NCI-H345 treated with DMSO at 0.1 percent for 48 hours (cell line): ENCODE measurements at regions not wholly inside any gene's neighbourhood (a gene's known extent, or its start where the extent isn't known, plus 50 kb on each side); places are given as distances from the start of the nearest gene placed in this dataset.

Source experiments
- DNase-seq: peaks from one replicate; lab custom pipeline; 2025; ENCODE audit not compliant: unreplicated experiment; lab: John Stamatoyannopoulos, UW

GRCh38 chr5:20680718-20681302 lies 692.8 kb upstream of the CDH18 start:
- no peak for DNase-seq

GRCh38 chr5:20678814-20679298 lies 690.9 kb upstream of the CDH18 start:
- no peak for DNase-seq

- no peak for DNase-seq
These were observed 690.4 kb upstream of the CDH18 start for GRCh38 chr5:20678386-20678785.

GRCh38 chr5:20660588-20660987 lies 672.6 kb upstream of the CDH18 start:
- DNase-seq, result no peak

GRCh38 chr5:20656262-20656661 lies 668.3 kb upstream of the CDH18 start:
- DNase-seq, result no peak

GRCh38 chr5:20655211-20655610 lies 667.2 kb upstream of the CDH18 start:
- no peak for DNase-seq

GRCh38 chr5:20654746-20655145 lies 666.7 kb upstream of the CDH18 start:
- no peak for DNase-seq

- no peak for DNase-seq
These were observed 666.0 kb upstream of the CDH18 start for GRCh38 chr5:20654033-20654432.

GRCh38 chr5:20649966-20650365 lies 662.0 kb upstream of the CDH18 start:
- no peak for DNase-seq

- no peak for DNase-seq
These were observed 661.0 kb upstream of the CDH18 start for GRCh38 chr5:20648981-20649380.

- DNase-seq, result no peak
These were observed 648.7 kb upstream of the CDH18 start for GRCh38 chr5:20636686-20637085.

- no peak for DNase-seq
These were observed 631.6 kb upstream of the CDH18 start for GRCh38 chr5:20619591-20619990.

GRCh38 chr5:20618340-20618739 lies 630.3 kb upstream of the CDH18 start:
- no peak for DNase-seq

GRCh38 chr5:20617841-20618240 lies 629.8 kb upstream of the CDH18 start:
- no peak for DNase-seq

GRCh38 chr5:20615888-20616563 lies 628.0 kb upstream of the CDH18 start:
- DNase-seq, result no peak

GRCh38 chr5:20611620-20612019 lies 623.6 kb upstream of the CDH18 start:
- DNase-seq, result no peak

GRCh38 chr5:20610681-20611080 lies 622.7 kb upstream of the CDH18 start:
- no peak for DNase-seq

GRCh38 chr5:20609126-20609525 lies 621.1 kb upstream of the CDH18 start:
- DNase-seq, result no peak

- no peak for DNase-seq
These were observed 620.6 kb upstream of the CDH18 start for GRCh38 chr5:20608567-20608966.

GRCh38 chr5:20605732-20606525 lies 617.9 kb upstream of the CDH18 start:
- DNase-seq, result no peak

- no peak for DNase-seq
These were observed 617.0 kb upstream of the CDH18 start for GRCh38 chr5:20604992-20605391.

GRCh38 chr5:20601678-20602100 lies 613.7 kb upstream of the CDH18 start:
- no peak for DNase-seq
